Parathyroid adenoma (tissue), 2 donors: ENCODE measurements at regions not wholly inside any gene's neighbourhood (a gene's known extent, or its start where the extent isn't known, plus 50 kb on each side); places are given as distances from the start of the nearest gene placed in this dataset.

ENCODE experiments used
- H2AFZ ChIP-seq: fragments of 300-600 bp; sonication (generic); one replicate; pipeline ENCODE4 v1.7.0; 2017; ENCODE audit warnings: antibody characterized with exemption, mild to moderate bottlenecking
- H3K27ac ChIP-seq: fragments of 300-600 bp; sonication (generic); one replicate; pipeline ENCODE4 v1.7.0; 2017
- H3K27me3 ChIP-seq: fragments of 300-600 bp; sonication (generic); one replicate; pipeline ENCODE4 v1.7.0; 2017; ENCODE audit warnings: low read length; ENCODE audit not compliant: control insufficient read depth, insufficient read depth
- H3K36me3 ChIP-seq: fragments of 300-600 bp; sonication (generic); one replicate; pipeline ENCODE4 v1.7.0; 2017; ENCODE audit warnings: low read length; ENCODE audit not compliant: control insufficient read depth, insufficient read depth
- H3K4me1 ChIP-seq: fragments of 300-600 bp; sonication (generic); one replicate; pipeline ENCODE4 v1.7.0; 2017; ENCODE audit warnings: control low read depth
- H3K4me2 ChIP-seq: fragments of 300-600 bp; sonication (generic); one replicate; pipeline ENCODE4 v1.7.0; 2017; ENCODE audit warnings: low read length
- H3K4me3 ChIP-seq: fragments of 300-600 bp; sonication (generic); one replicate; pipeline ENCODE4 v1.7.0; 2017; ENCODE audit warnings: low read depth, low read length
- H3K79me2 ChIP-seq: fragments of 300-600 bp; sonication (generic); one replicate; pipeline ENCODE4 v1.7.0; 2017; ENCODE audit warnings: control low read depth
- H3K9ac ChIP-seq: fragments of 300-600 bp; sonication (generic); one replicate; pipeline ENCODE4 v1.7.0; 2017; ENCODE audit warnings: mild to moderate bottlenecking
- H3K9me3 ChIP-seq: fragments of 300-600 bp; sonication (generic); one replicate; pipeline ENCODE4 v1.7.0; 2017; ENCODE audit warnings: low read length; ENCODE audit not compliant: control insufficient read depth
- TF ChIP-seq, protein P1 (sequence below): fragments of 300-600 bp; sonication (generic); IDR thresholded peaks from one replicate; pipeline ENCODE4 v1.7.0; 2017; ENCODE audit warnings: antibody characterized with exemption, mild to moderate bottlenecking
- donor health status: primary hyperparathyroidism.

DNA sequence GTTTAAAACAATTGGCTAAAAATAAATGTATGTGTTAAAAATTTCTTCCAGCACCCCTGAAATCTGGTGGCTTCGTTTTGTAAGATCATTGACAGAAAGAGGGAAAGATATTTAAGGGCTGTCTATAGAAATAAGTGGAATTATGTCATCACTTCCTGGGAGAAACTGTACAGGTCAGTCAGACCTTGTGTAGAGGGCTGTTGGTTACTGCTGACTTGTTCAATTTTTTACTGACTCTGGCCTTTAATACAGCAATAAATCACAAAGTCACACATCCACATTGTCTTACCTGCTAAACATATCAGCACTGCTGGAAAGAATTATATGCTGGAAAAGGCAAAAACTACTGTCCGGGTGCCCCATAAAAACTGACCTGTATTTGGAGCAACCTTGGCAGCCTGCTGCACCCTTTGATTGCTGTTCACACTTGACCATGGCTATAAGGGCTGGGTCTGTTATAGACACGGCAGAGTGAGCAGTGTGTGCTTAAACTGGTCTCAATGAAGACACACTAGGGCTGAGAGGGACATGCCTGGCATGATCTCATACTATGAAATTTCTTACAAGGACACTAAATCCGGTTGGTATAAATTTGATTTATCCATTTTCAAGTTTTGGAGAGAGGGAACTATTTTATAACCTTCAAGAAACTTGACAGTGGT lies 162.1 kb downstream of the NHLRC3 start:
- H3K79me2 ChIP-seq: no peaks in the 10 kb centered on the region
- H3K4me2 ChIP-seq: no peak overlapping the region
- H3K27me3 ChIP-seq: no peaks in the 10 kb centered on the region
- H3K36me3 ChIP-seq: no peaks in the 10 kb centered on the region
- no peak overlapping the region for H3K4me3 ChIP-seq
- H3K4me1 ChIP-seq: no peaks in the 10 kb centered on the region
- no peak overlapping the region for H3K9ac ChIP-seq
- TF ChIP-seq, protein P1, sequence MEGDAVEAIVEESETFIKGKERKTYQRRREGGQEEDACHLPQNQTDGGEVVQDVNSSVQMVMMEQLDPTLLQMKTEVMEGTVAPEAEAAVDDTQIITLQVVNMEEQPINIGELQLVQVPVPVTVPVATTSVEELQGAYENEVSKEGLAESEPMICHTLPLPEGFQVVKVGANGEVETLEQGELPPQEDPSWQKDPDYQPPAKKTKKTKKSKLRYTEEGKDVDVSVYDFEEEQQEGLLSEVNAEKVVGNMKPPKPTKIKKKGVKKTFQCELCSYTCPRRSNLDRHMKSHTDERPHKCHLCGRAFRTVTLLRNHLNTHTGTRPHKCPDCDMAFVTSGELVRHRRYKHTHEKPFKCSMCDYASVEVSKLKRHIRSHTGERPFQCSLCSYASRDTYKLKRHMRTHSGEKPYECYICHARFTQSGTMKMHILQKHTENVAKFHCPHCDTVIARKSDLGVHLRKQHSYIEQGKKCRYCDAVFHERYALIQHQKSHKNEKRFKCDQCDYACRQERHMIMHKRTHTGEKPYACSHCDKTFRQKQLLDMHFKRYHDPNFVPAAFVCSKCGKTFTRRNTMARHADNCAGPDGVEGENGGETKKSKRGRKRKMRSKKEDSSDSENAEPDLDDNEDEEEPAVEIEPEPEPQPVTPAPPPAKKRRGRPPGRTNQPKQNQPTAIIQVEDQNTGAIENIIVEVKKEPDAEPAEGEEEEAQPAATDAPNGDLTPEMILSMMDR: no peak
- no peak overlapping the region for H2AFZ ChIP-seq
- no peaks in the 10 kb centered on the region for H3K9me3 ChIP-seq
- no peak overlapping the region for H3K27ac ChIP-seq

DNA sequence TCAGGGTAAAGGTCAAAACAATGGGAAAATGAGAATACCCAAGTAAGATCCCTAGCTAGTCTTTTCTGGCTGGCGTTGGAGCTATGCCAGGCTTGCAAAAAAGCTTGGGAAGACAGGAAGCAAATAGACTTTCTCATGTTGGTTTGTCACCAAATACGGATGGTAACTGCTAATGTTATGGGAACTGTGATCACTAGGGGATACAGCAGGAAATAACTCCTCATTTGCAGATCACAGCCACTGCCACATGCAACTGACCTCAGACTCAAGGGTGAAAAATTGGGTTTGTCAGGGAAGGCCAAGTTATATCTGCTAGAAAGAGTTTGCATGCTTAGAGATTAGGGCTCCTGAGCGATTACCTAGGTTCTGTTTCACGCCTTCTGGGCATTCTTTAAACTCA lies 162.9 kb downstream of the NHLRC3 start:
- Histone ChIP-seq H3K27ac (no peak overlapping the region), H3K4me1 (no peaks in the 10 kb centered on the region), H2AFZ (no peak overlapping the region), H3K9me3 (no peaks in the 10 kb centered on the region), H3K4me2 (no peak overlapping the region), H3K27me3 (no peaks in the 10 kb centered on the region), H3K4me3 (no peak overlapping the region), H3K36me3 (no peaks in the 10 kb centered on the region), H3K9ac (no peak overlapping the region), H3K79me2 (no peaks in the 10 kb centered on the region)
- TF ChIP-seq, protein P1: no peak

DNA sequence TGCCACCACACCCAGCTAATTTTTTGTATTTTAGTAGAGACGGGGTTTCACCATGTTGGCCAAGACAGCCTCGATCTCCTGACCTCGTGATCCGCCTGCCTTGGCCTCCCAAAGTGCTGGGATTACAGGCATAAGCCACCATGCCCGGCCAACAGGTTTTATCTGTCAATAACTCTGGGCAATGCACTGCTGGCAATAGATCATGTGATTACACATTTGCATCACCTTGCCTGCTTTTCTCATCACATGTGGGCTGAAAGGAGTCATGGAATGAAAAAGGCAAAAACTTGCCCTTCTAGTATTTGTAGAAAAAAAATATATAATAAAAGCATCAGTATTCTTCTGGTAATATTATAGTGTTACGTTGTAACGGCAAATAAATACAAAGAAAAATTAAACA lies 164.5 kb downstream of the NHLRC3 start:
- TF ChIP-seq, protein P1: no peak
- H3K4me3 ChIP-seq: no peak overlapping the region
- no peaks in the 10 kb centered on the region for H3K79me2 ChIP-seq
- H3K4me2 ChIP-seq: no peak overlapping the region
- no peaks in the 10 kb centered on the region for H3K36me3 ChIP-seq
- H3K9me3 ChIP-seq: no peaks in the 10 kb centered on the region
- no peak overlapping the region for H2AFZ ChIP-seq
- H3K27ac ChIP-seq: no peak overlapping the region
- H3K9ac ChIP-seq: no peak overlapping the region
- no peaks in the 10 kb centered on the region for H3K27me3 ChIP-seq
- no peaks in the 10 kb centered on the region for H3K4me1 ChIP-seq

DNA sequence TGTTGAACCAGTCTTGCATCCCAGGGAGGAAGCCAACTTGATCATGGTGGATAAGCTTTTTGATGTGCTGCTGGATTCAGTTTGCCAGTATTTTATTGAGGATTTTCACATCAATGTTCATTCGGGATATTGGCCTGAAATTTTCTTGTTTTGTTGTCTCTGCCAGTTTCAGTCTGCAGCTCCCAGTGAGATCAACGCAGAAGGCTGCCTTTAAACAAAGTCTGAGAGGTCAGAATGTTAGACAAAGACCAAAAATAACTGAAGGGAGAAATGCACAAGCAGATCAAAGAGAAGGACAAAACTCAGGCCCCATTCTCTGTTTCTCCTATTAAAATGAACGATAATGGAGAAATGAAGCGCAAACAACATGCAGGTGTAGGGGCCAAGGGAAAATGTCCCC lies 170.4 kb downstream of the NHLRC3 start:
- TF ChIP-seq, protein P1: no peak
- Histone ChIP-seq H3K9me3 (no peaks in the 10 kb centered on the region), H2AFZ (no peak overlapping the region), H3K4me3 (no peak overlapping the region), H3K4me1 (no peaks in the 10 kb centered on the region), H3K27ac (no peak overlapping the region), H3K9ac (no peak overlapping the region), H3K36me3 (no peaks in the 10 kb centered on the region), H3K4me2 (no peak overlapping the region), H3K27me3 (no peaks in the 10 kb centered on the region), H3K79me2 (no peaks in the 10 kb centered on the region)
